OCI-LY7 (cell line): ENCODE measurements at regions not wholly inside any gene's neighbourhood (a gene's known extent, or its start where the extent isn't known, plus 50 kb on each side); places are given as distances from the start of the nearest gene placed in this dataset.

Experiments
- BruUV-seq: library from RNA; stranded (reverse); fragments of 400-500 nt; replicated peaks from 2 replicates; lab custom pipeline; 2021; lab: Mats Ljungman, UMichigan
- CTCF ChIA-PET: fragments of 300-600 bp; sonication (Branson Sonifier 250); formaldehyde crosslinking; loops from one replicate; lab custom pipeline; 2022; ENCODE audit warnings: antibody characterized with exemption; ENCODE audit not compliant: unreplicated experiment; lab: Charles Lee
- POLR2A ChIA-PET: fragments of 300-600 bp; sonication (Branson Sonifier 250); formaldehyde crosslinking; loops from one replicate; lab custom pipeline; 2022; ENCODE audit warnings: antibody characterized with exemption; lab: Charles Lee
- DNase-seq: peaks from one replicate; pipeline ENCODE4 v3.0.0-alpha.2; 2015; ENCODE audit warnings: low spot score
- H2AFZ ChIP-seq: fragments of 200-600 bp; sonication (generic), shearing (Covaris generic); 2 replicates; pipeline ENCODE4 v1.6.1; 2014; ENCODE audit warnings: mild to moderate bottlenecking, antibody characterized with exemption, low read length, moderate library complexity
- H3K27ac ChIP-seq: fragments of 200-600 bp; sonication (generic); 2 replicates; pipeline ENCODE4 v1.5.1; 2014; ENCODE audit warnings: mixed run types, low read depth, mild to moderate bottlenecking, moderate library complexity, low read length, inconsistent platforms; ENCODE audit not compliant: poor library complexity, severe bottlenecking
- H3K36me3 ChIP-seq: fragments of 200-600 bp; sonication (generic); 2 replicates; pipeline ENCODE4 v1.6.1; 2014; ENCODE audit warnings: mild to moderate bottlenecking, antibody characterized with exemption, low read length, moderate library complexity, mixed read lengths; ENCODE audit not compliant: insufficient read depth
- H3K4me1 ChIP-seq: fragments of 200-600 bp; sonication (generic); 2 replicates; pipeline ENCODE4 v1.5.1; 2014; ENCODE audit warnings: mild to moderate bottlenecking, low read length; ENCODE audit not compliant: insufficient read depth, poor library complexity, severe bottlenecking
- H3K4me2 ChIP-seq: fragments of 200-600 bp; sonication (generic); 2 replicates; pipeline ENCODE4 v1.6.1; 2014; ENCODE audit warnings: mild to moderate bottlenecking, low read length
- H3K4me3 ChIP-seq: fragments of 200-600 bp; sonication (generic); 2 replicates; pipeline ENCODE4 v1.5.1; 2014; ENCODE audit warnings: mild to moderate bottlenecking, low read depth, low read length; ENCODE audit not compliant: poor library complexity, severe bottlenecking
- H3K79me2 ChIP-seq: fragments of 200-600 bp; sonication (generic); 2 replicates; pipeline ENCODE4 v1.6.1; 2016; ENCODE audit warnings: low read depth, mild to moderate bottlenecking, low read length, moderate library complexity, mixed read lengths; ENCODE audit not compliant: insufficient read depth
- H3K9me2 ChIP-seq: fragments of 200-600 bp; sonication (generic); 2 replicates; pipeline ENCODE4 v1.6.1; 2016; ENCODE audit warnings: mild to moderate bottlenecking, low read length, mixed read lengths; ENCODE audit not compliant: insufficient read depth
- H3K9me3 ChIP-seq: fragments of 200-600 bp; sonication (generic); 2 replicates; pipeline ENCODE4 v1.6.1; 2014; ENCODE audit warnings: mild to moderate bottlenecking, mixed run types, low read length, mixed read lengths
- H4K20me1 ChIP-seq: fragments of 200-600 bp; sonication (generic); 2 replicates; pipeline ENCODE4 v1.6.1; 2014; ENCODE audit warnings: mild to moderate bottlenecking, antibody characterized with exemption, low read length, moderate library complexity, mixed read lengths; ENCODE audit not compliant: insufficient read depth
- EZH2phosphoT487 ChIP-seq: fragments of 200-600 bp; sonication (generic); IDR thresholded peaks from 2 replicates; pipeline ENCODE4 v1.6.1; 2018; ENCODE audit warnings: low read depth, borderline replicate concordance, mild to moderate bottlenecking, mixed run types, antibody characterized with exemption, low read length, moderate library complexity, mixed read lengths
- intact Hi-C: fragments of 100-400 bp; cut with micrococcal nuclease; formaldehyde crosslinking; loops from one replicate; pipeline ENCODE4 v1.10.0; 2022; ENCODE audit not compliant: unreplicated experiment
- TF ChIP-seq, protein P1 (sequence below): fragments of 200-600 bp; sonication (generic); conservative IDR thresholded peaks from 2 replicates; pipeline ENCODE4 v1.5.1; 2014; ENCODE audit warnings: mild to moderate bottlenecking, antibody characterized with exemption, low read length, moderate library complexity, mixed read lengths

GRCh38 chr13:109604894-109605293, 181.5 kb downstream of the IRS2 start:
- DNase-seq = no peak
- no peak for TF ChIP-seq EZH2phosphoT487
- TF ChIP-seq, protein P1, sequence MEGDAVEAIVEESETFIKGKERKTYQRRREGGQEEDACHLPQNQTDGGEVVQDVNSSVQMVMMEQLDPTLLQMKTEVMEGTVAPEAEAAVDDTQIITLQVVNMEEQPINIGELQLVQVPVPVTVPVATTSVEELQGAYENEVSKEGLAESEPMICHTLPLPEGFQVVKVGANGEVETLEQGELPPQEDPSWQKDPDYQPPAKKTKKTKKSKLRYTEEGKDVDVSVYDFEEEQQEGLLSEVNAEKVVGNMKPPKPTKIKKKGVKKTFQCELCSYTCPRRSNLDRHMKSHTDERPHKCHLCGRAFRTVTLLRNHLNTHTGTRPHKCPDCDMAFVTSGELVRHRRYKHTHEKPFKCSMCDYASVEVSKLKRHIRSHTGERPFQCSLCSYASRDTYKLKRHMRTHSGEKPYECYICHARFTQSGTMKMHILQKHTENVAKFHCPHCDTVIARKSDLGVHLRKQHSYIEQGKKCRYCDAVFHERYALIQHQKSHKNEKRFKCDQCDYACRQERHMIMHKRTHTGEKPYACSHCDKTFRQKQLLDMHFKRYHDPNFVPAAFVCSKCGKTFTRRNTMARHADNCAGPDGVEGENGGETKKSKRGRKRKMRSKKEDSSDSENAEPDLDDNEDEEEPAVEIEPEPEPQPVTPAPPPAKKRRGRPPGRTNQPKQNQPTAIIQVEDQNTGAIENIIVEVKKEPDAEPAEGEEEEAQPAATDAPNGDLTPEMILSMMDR = no peak
- H2AFZ ChIP-seq = no peak overlapping the region
- no peaks in the 10 kb centered on the region for H3K79me2 ChIP-seq
- no peaks in the 10 kb centered on the region for H3K4me1 ChIP-seq
- ChIA-PET POLR2A (no interaction called here), CTCF (no interaction called here)
- H3K36me3 ChIP-seq = no peaks in the 10 kb centered on the region
- H3K27ac ChIP-seq = no peak overlapping the region
- H3K4me2 ChIP-seq = no peak overlapping the region
- no peaks in the 10 kb centered on the region for H3K9me3 ChIP-seq
- H3K4me3 ChIP-seq = no peak overlapping the region
- intact Hi-C loops = no loop called here
- H4K20me1 ChIP-seq = no peaks in the 10 kb centered on the region
- H3K9me2 ChIP-seq = no peaks in the 10 kb centered on the region
- no TSS peak for BruUV-seq

DNA sequence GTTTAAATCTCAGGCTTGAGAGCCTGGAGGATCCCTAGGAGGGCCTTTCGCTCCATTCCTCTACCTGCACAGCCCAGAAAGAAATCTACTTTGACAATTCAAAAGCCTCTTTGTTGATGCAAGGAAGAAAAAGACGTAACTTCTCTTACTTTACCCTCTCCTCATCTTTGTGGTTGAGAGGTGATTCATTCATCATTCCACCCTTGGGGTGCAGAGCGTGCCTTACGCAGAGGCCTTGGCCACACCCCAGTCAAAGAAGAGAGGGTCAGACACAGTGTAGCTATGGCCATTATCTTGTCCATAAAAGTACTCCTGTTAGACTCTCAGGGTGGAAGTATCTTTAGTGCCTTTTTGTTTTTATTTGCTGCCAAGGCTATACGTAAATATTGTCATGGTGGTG, 184.0 kb downstream of the IRS2 start:
- Histone ChIP-seq H4K20me1 (no peaks in the 10 kb centered on the region), H3K79me2 (no peaks in the 10 kb centered on the region), H3K4me3 (no peak overlapping the region), H3K9me2 (no peaks in the 10 kb centered on the region), H2AFZ (no peak overlapping the region), H3K9me3 (no peaks in the 10 kb centered on the region), H3K4me1 (no peaks in the 10 kb centered on the region), H3K4me2 (no peak overlapping the region), H3K36me3 (no peaks in the 10 kb centered on the region), H3K27ac (no peak overlapping the region)
- no peak for TF ChIP-seq EZH2phosphoT487
- CTCF ChIA-PET = no interaction called here
- POLR2A ChIA-PET = no interaction called here
- no TSS peak for BruUV-seq
- intact Hi-C loops = no loop called here
- DNase-seq = no peak

GRCh38 chr13:109599901-109600657, 186.3 kb downstream of the IRS2 start:
- Histone ChIP-seq H2AFZ (no peak overlapping the region), H3K27ac (no peak overlapping the region), H3K4me3 (no peak overlapping the region), H3K9me2 (no peaks in the 10 kb centered on the region), H3K36me3 (no peaks in the 10 kb centered on the region), H3K79me2 (no peaks in the 10 kb centered on the region), H4K20me1 (no peaks in the 10 kb centered on the region), H3K9me3 (no peaks in the 10 kb centered on the region), H3K4me1 (no peaks in the 10 kb centered on the region), H3K4me2 (no peak overlapping the region)
- no peak for DNase-seq
- POLR2A ChIA-PET = no interaction called here
- TF ChIP-seq, protein P1 = no peak
- TF ChIP-seq EZH2phosphoT487 = no peak
- intact Hi-C loops = no loop called here
- BruUV-seq = no TSS peak
- CTCF ChIA-PET = no interaction called here
